Caco-2 (cell line): ENCODE measurements at regions not wholly inside any gene's neighbourhood (a gene's known extent, or its start where the extent isn't known, plus 50 kb on each side); places are given as distances from the start of the nearest gene placed in this dataset.

Experiments used
- BruUV-seq: library from RNA; stranded (reverse); fragments of 400-500 nt; replicated peaks from 2 replicates; lab custom pipeline; 2021; lab: Mats Ljungman, UMichigan
- CTCF ChIA-PET: fragments of 300-600 bp; sonication (Branson Sonifier 250); formaldehyde crosslinking; loops from one replicate; lab custom pipeline; 2022; ENCODE audit warnings: antibody characterized with exemption; lab: Charles Lee
- POLR2A ChIA-PET: fragments of 300-600 bp; sonication (Branson Sonifier 250); formaldehyde crosslinking; loops from one replicate; lab custom pipeline; 2022; ENCODE audit warnings: antibody characterized with exemption; lab: Charles Lee
- DNase-seq, 2 experiments: peaks; one replicate each; pipeline versions ENCODE4 v3.0.0 to v3.0.0-alpha.2; 2020 to 2022
- H3K27me3 ChIP-seq: replicated peaks from 2 replicates; pipeline ENCODE4 v1.6.0; 2011; ENCODE audit warnings: low read length; ENCODE audit not compliant: control insufficient read depth, insufficient read depth
- H3K36me3 ChIP-seq: 2 replicates; pipeline ENCODE4 v1.5.1; 2011; ENCODE audit warnings: low read length; ENCODE audit not compliant: control insufficient read depth, insufficient read depth
- H3K4me1 ChIP-seq: fragments of 250-450 bp; sonication (Bioruptor Pico); 2 replicates; pipeline ENCODE4 v1.5.1; 2020; ENCODE audit warnings: mild to moderate bottlenecking
- H3K4me3 ChIP-seq: 2 replicates; pipeline ENCODE4 v1.5.1; 2011; ENCODE audit warnings: low read depth, mild to moderate bottlenecking, control low read depth, low read length
- H3K9me3 ChIP-seq: fragments of 250-450 bp; sonication (Bioruptor Pico); 2 replicates; pipeline ENCODE4 v1.5.1; 2020; ENCODE audit warnings: mild to moderate bottlenecking, moderate library complexity
- H3K27ac Mint-ChIP-seq: one replicate; pipeline ENCODE4 v1.8.0; 2022; ENCODE audit warnings: mixed read lengths; ENCODE audit not compliant: unreplicated experiment
- H3K27me3 Mint-ChIP-seq: one replicate; pipeline ENCODE4 v1.8.0; 2022; ENCODE audit warnings: mixed read lengths; ENCODE audit not compliant: insufficient read depth, unreplicated experiment
- H3K36me3 Mint-ChIP-seq: one replicate; pipeline ENCODE4 v1.8.0; 2022; ENCODE audit warnings: mild to moderate bottlenecking, mixed read lengths; ENCODE audit not compliant: insufficient read depth, unreplicated experiment
- H3K4me1 Mint-ChIP-seq: one replicate; pipeline ENCODE4 v1.8.0; 2022; ENCODE audit warnings: low read depth, mixed read lengths; ENCODE audit not compliant: unreplicated experiment
- H3K4me3 Mint-ChIP-seq: one replicate; pipeline ENCODE4 v1.8.0; 2022; ENCODE audit warnings: mild to moderate bottlenecking, moderate library complexity, mixed read lengths; ENCODE audit not compliant: unreplicated experiment
- H3K9me3 Mint-ChIP-seq: one replicate; pipeline ENCODE4 v1.8.0; 2022; ENCODE audit warnings: mixed read lengths; ENCODE audit not compliant: unreplicated experiment
- intact Hi-C: fragments of 100-400 bp; cut with micrococcal nuclease; formaldehyde crosslinking; loops from one replicate; pipeline ENCODE4 v1.10.0; 2022; ENCODE audit not compliant: unreplicated experiment
- TF ChIP-seq, protein P1 (sequence below), 2 experiments: fragments of 200-600 bp in 1 of 2; IDR thresholded peaks; 1 replicate in 1 of 2; 2 replicates in 1 of 2; pipeline versions ENCODE4 v1.5.1 to v1.8.0; 2011 to 2022; ENCODE audit warnings: antibody characterized with exemption in 1 of 2, control low read depth in 1 of 2, inconsistent platforms in 1 of 2, low read depth in 1 of 2, low read length in 1 of 2, mild to moderate bottlenecking in 1 of 2, moderate library complexity in 1 of 2; ENCODE audit not compliant: insufficient read depth in 1 of 2, severe bottlenecking in 1 of 2, unreplicated experiment in 1 of 2

DNA sequence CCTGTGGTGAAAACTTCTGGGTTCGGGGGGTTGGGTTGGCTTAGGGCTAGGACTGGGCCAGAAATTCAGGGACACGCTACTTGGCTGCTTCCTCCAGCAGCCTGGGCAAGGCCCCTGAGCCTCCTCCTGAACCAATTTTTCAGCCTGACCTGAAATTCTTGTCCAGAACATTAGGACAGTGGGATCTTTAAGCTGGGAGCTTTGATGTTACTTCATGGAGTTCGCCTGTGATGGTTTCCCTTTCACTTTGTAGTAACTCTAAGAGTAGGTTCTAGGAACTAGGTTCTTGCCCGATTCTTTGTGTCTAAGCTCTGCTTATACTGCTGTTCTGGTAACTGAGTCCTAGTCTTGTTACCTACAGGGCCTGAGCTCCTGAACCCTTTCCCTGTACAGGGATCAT lies 75.3 kb downstream of the S1PR1 start:
- H3K4me3 Mint-ChIP-seq = no peak overlapping the region
- Histone ChIP-seq H3K4me1 (no peaks in the 10 kb centered on the region), H3K36me3 (no peaks in the 10 kb centered on the region), H3K27me3 (no peaks in the 10 kb centered on the region), H3K4me3 (no peak overlapping the region), H3K9me3 (no peaks in the 10 kb centered on the region)
- H3K4me1 Mint-ChIP-seq = no peaks in the 10 kb centered on the region
- H3K9me3 Mint-ChIP-seq = no peaks in the 10 kb centered on the region
- H3K36me3 Mint-ChIP-seq = no peaks in the 10 kb centered on the region
- H3K27ac Mint-ChIP-seq = no peak overlapping the region
- intact Hi-C loops = no loop called here
- no TSS peak for BruUV-seq
- H3K27me3 Mint-ChIP-seq = peaks cover 15% of the 10 kb centered on the region
- DNase-seq = no peak
- ChIA-PET POLR2A (no interaction called here), CTCF (no interaction called here)
- TF ChIP-seq, protein P1, sequence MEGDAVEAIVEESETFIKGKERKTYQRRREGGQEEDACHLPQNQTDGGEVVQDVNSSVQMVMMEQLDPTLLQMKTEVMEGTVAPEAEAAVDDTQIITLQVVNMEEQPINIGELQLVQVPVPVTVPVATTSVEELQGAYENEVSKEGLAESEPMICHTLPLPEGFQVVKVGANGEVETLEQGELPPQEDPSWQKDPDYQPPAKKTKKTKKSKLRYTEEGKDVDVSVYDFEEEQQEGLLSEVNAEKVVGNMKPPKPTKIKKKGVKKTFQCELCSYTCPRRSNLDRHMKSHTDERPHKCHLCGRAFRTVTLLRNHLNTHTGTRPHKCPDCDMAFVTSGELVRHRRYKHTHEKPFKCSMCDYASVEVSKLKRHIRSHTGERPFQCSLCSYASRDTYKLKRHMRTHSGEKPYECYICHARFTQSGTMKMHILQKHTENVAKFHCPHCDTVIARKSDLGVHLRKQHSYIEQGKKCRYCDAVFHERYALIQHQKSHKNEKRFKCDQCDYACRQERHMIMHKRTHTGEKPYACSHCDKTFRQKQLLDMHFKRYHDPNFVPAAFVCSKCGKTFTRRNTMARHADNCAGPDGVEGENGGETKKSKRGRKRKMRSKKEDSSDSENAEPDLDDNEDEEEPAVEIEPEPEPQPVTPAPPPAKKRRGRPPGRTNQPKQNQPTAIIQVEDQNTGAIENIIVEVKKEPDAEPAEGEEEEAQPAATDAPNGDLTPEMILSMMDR (IDR thresholded peaks at IDR 0.05; ENCODE audit: insufficient read depth in 1 of 2, low read depth in 1 of 2, low read length in 1 of 2, severe bottlenecking in 1 of 2, unreplicated experiment in 1 of 2) = no peak

DNA sequence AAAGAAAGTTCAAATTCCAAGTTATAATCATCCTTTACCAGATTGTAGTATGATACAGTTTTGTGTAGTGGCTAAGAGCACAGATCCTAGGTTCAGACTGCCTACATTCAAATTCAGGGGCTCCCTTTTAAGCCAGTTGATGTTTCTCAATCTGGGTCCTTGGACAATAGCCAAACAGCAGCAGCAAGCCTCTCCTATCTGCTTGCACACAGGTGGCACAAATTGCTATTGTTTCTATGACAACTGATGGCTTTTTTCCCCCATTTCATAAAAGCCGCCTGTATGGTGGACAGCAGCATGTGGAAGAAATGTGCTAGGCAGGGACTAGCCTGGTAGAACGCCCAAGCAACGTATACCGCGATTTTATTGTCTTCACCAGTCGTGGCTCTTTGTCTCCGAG lies 76.5 kb downstream of the S1PR1 start:
- TF ChIP-seq, protein P1 (IDR thresholded peaks at IDR 0.05; ENCODE audit: insufficient read depth in 1 of 2, low read depth in 1 of 2, low read length in 1 of 2, severe bottlenecking in 1 of 2, unreplicated experiment in 1 of 2) = no peak
- ChIA-PET POLR2A (no interaction called here), CTCF (no interaction called here)
- H3K27me3 ChIP-seq = no peaks in the 10 kb centered on the region
- H3K4me1 ChIP-seq = no peaks in the 10 kb centered on the region
- Mint-ChIP-seq H3K27ac (no peak overlapping the region), H3K9me3 (no peaks in the 10 kb centered on the region), H3K4me3 (no peak overlapping the region), H3K36me3 (no peaks in the 10 kb centered on the region), H3K27me3 (peaks cover 12% of the 10 kb centered on the region), H3K4me1 (no peaks in the 10 kb centered on the region)
- H3K36me3 ChIP-seq = no peaks in the 10 kb centered on the region
- intact Hi-C loops = no loop called here
- DNase-seq = no peak
- H3K4me3 ChIP-seq = no peak overlapping the region
- H3K9me3 ChIP-seq = no peaks in the 10 kb centered on the region
- BruUV-seq = no TSS peak

DNA sequence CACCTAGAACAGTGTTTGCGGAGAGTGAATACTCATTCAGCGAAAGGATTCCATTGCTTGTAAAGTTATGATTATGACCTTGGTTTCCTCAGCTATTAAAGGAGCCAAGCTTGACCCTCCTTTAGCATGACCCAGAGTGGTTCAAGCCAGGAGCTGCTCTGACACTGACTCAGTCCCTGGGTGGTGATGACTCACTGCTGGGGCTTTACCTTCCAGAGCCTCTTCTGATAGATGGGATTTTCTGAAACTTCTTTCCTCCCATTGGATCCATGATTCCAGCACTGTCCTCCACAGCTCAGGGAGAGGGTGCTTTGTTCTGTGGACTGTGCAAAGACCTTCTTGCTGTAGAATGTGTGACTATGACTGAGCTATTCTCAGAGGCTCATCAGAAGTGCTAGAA lies 77.4 kb downstream of the S1PR1 start:
- POLR2A ChIA-PET = no interaction called here
- DNase-seq = no peak
- Histone ChIP-seq H3K36me3 (no peaks in the 10 kb centered on the region), H3K27me3 (no peaks in the 10 kb centered on the region), H3K4me1 (no peaks in the 10 kb centered on the region), H3K9me3 (no peaks in the 10 kb centered on the region), H3K4me3 (no peak overlapping the region)
- BruUV-seq = no TSS peak
- intact Hi-C loops = no loop called here
- no peak overlapping the region for H3K27ac Mint-ChIP-seq
- no peak overlapping the region for H3K4me3 Mint-ChIP-seq
- TF ChIP-seq, protein P1 (IDR thresholded peaks at IDR 0.05; ENCODE audit: insufficient read depth in 1 of 2, low read depth in 1 of 2, low read length in 1 of 2, severe bottlenecking in 1 of 2, unreplicated experiment in 1 of 2) = no peak
- no peaks in the 10 kb centered on the region for H3K9me3 Mint-ChIP-seq
- peaks cover 12% of the 10 kb centered on the region for H3K27me3 Mint-ChIP-seq
- no peaks in the 10 kb centered on the region for H3K4me1 Mint-ChIP-seq
- H3K36me3 Mint-ChIP-seq = no peaks in the 10 kb centered on the region
- CTCF ChIA-PET = no interaction called here
